ENCODE measurements at regions not wholly inside any gene's neighbourhood (a gene's known extent, or its start where the extent isn't known, plus 50 kb on each side); places are given as distances from the start of the nearest gene placed in this dataset.

DNA sequence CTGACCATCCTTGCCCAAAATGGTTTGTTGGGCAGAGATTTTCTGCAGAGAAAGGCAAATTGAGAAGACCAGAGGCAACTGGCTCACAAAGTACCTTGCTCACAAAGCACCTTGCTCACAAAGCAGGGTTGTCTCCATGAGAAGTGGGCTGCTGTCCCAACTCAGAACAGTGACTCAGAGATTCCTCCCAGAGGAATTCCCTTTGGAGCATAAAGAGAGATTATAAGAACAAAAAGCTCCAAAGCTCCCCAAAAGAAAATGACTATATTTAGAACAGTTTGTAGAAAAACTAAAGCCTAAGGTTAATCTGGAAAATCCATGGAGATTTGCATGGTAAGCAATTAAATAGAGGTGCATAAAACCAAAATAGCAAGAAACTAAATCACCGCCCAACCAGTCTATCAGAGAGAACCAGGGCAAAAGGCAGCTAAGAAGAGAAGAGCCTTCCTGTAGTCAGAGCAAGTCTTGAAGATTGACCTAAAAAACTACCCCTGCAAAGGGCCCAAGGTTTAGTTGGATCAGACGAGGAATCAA lies 731.4 kb downstream of the FAT4 start (continued):
- TF ChIP-seq, protein P1, sequence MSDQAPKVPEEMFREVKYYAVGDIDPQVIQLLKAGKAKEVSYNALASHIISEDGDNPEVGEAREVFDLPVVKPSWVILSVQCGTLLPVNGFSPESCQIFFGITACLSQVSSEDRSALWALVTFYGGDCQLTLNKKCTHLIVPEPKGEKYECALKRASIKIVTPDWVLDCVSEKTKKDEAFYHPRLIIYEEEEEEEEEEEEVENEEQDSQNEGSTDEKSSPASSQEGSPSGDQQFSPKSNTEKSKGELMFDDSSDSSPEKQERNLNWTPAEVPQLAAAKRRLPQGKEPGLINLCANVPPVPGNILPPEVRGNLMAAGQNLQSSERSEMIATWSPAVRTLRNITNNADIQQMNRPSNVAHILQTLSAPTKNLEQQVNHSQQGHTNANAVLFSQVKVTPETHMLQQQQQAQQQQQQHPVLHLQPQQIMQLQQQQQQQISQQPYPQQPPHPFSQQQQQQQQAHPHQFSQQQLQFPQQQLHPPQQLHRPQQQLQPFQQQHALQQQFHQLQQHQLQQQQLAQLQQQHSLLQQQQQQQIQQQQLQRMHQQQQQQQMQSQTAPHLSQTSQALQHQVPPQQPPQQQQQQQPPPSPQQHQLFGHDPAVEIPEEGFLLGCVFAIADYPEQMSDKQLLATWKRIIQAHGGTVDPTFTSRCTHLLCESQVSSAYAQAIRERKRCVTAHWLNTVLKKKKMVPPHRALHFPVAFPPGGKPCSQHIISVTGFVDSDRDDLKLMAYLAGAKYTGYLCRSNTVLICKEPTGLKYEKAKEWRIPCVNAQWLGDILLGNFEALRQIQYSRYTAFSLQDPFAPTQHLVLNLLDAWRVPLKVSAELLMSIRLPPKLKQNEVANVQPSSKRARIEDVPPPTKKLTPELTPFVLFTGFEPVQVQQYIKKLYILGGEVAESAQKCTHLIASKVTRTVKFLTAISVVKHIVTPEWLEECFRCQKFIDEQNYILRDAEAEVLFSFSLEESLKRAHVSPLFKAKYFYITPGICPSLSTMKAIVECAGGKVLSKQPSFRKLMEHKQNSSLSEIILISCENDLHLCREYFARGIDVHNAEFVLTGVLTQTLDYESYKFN (CRISPR knock-in tag; conservative IDR thresholded peaks at IDR 0.05) = no peak
- TF ChIP-seq MAFK (conservative IDR thresholded peaks at IDR 0.05 in 1 of 2, IDR thresholded peaks at IDR 0.05 in 1 of 2; ENCODE audit: low read length in 2 of 2) = peak in 1 of 2 experiments; percentile 71; a peak in 3 of 4 replicates
- no peak for TF ChIP-seq SIX1 (CRISPR knock-in tag; IDR thresholded peaks at IDR 0.05; ENCODE audit: borderline replicate concordance)
- TF ChIP-seq, protein P2, sequence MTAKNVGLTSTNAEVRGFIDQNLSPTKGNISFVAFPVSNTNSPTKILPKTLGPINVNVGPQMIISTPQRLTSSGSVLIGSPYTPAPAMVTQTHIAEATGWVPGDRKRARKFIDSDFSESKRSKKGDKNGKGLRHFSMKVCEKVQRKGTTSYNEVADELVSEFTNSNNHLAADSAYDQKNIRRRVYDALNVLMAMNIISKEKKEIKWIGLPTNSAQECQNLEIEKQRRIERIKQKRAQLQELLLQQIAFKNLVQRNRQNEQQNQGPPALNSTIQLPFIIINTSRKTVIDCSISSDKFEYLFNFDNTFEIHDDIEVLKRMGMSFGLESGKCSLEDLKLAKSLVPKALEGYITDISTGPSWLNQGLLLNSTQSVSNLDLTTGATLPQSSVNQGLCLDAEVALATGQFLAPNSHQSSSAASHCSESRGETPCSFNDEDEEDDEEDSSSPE (CRISPR knock-in tag; IDR thresholded peaks at IDR 0.05) = no peak
- TF ChIP-seq ZNF253 (CRISPR knock-in tag; IDR thresholded peaks at IDR 0.05; ENCODE audit: borderline replicate concordance) = no peak

DNA sequence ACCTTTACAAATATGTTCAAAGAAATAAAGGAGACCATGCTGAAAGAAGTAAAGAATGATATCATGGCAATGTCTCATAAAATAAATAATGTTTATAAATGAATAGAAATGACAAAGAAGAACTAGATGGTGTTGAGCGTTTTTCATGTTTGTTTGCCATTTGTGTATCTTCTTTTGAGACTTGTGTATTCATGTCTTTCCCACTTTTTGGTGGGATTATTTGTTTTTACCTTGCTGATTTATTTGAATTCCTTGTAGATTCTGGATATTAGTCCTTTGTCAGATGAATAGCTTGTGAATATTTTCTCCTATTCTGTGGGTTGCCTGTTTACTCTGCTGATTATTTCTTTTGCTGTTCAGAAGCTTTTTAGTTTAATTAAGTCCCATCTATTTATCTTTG lies 732.4 kb downstream of the FAT4 start:
- Histone ChIP-seq H3K36me3 (replicated peaks in 1 of 2; ENCODE audit: control insufficient read depth in 1 of 2, insufficient read depth in 2 of 2, low read length in 2 of 2) (no peaks in the 10 kb centered on the region), H3K4me2 (ENCODE audit: low read depth, low read length) (no peak overlapping the region), H3K4me3 (replicated peaks in 1 of 3; ENCODE audit: insufficient read depth in 1 of 3, low read depth in 2 of 3, low read length in 3 of 3) (no peak overlapping the region), H3K79me2 (ENCODE audit: insufficient read depth, low read length) (no peaks in the 10 kb centered on the region), H3K9ac (ENCODE audit: insufficient read depth, low read depth, low read length) (no peak overlapping the region), H4K20me1 (ENCODE audit: insufficient read depth, low read length) (no peaks in the 10 kb centered on the region), H3K9me3 (ENCODE audit: low read length) (no peaks in the 10 kb centered on the region), H2AFZ (ENCODE audit: low read length) (no peak overlapping the region), H3K4me1 (ENCODE audit: insufficient read depth, low read length) (no peaks in the 10 kb centered on the region), H3K27me3 (ENCODE audit: control insufficient read depth in 1 of 2, insufficient read depth in 2 of 2, low read length in 2 of 2) (no peaks in the 10 kb centered on the region), H3K27ac (ENCODE audit: extremely low read length, insufficient read depth, low read length) (no peak overlapping the region)
- ChIA-PET CTCF (ENCODE audit: low intra/inter-chr PET ratio, low total read pairs) (no interaction called here), POLR2A (no interaction called here)
- no peak for FAIRE-seq
- no peak for DNase-seq (ENCODE audit: low spot score)
- no peak for ATAC-seq
- intact Hi-C loops (cut with micrococcal nuclease; ENCODE audit: unreplicated experiment) = no loop called here
- WGBS (ENCODE audit: low lambda C conversion rate) = 0% methylated on average over 1 of the region's 1 CpG
- in situ Hi-C loops (cut with HindIII; ENCODE audit: extremely low pct_ligation_motif_present, low pct_unique_long_range_greater_than_20kb) = no loop called here
- no TSS peak for BruUV-seq (replicated peaks)
- TF ChIP-seq RFX1 (IDR thresholded peaks at IDR 0.05) = no peak
- TF ChIP-seq, protein P3, sequence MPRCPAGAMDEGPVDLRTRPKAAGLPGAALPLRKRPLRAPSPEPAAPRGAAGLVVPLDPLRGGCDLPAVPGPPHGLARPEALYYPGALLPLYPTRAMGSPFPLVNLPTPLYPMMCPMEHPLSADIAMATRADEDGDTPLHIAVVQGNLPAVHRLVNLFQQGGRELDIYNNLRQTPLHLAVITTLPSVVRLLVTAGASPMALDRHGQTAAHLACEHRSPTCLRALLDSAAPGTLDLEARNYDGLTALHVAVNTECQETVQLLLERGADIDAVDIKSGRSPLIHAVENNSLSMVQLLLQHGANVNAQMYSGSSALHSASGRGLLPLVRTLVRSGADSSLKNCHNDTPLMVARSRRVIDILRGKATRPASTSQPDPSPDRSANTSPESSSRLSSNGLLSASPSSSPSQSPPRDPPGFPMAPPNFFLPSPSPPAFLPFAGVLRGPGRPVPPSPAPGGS (CRISPR knock-in tag; IDR thresholded peaks at IDR 0.05) = no peak
- TF ChIP-seq, protein P4, sequence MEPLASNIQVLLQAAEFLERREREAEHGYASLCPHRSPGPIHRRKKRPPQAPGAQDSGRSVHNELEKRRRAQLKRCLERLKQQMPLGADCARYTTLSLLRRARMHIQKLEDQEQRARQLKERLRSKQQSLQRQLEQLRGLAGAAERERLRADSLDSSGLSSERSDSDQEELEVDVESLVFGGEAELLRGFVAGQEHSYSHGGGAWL (CRISPR knock-in tag; IDR thresholded peaks at IDR 0.05) = no peak
- TF ChIP-seq, protein P5, sequence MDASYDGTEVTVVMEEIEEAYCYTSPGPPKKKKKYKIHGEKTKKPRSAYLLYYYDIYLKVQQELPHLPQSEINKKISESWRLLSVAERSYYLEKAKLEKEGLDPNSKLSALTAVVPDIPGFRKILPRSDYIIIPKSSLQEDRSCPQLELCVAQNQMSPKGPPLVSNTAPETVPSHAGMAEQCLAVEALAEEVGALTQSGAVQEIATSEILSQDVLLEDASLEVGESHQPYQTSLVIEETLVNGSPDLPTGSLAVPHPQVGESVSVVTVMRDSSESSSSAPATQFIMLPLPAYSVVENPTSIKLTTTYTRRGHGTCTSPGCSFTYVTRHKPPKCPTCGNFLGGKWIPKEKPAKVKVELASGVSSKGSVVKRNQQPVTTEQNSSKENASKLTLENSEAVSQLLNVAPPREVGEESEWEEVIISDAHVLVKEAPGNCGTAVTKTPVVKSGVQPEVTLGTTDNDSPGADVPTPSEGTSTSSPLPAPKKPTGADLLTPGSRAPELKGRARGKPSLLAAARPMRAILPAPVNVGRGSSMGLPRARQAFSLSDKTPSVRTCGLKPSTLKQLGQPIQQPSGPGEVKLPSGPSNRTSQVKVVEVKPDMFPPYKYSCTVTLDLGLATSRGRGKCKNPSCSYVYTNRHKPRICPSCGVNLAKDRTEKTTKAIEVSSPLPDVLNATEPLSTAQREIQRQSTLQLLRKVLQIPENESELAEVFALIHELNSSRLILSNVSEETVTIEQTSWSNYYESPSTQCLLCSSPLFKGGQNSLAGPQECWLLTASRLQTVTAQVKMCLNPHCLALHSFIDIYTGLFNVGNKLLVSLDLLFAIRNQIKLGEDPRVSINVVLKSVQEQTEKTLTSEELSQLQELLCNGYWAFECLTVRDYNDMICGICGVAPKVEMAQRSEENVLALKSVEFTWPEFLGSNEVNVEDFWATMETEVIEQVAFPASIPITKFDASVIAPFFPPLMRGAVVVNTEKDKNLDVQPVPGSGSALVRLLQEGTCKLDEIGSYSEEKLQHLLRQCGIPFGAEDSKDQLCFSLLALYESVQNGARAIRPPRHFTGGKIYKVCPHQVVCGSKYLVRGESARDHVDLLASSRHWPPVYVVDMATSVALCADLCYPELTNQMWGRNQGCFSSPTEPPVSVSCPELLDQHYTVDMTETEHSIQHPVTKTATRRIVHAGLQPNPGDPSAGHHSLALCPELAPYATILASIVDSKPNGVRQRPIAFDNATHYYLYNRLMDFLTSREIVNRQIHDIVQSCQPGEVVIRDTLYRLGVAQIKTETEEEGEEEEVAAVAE (CRISPR knock-in tag; IDR thresholded peaks at IDR 0.05; ENCODE audit: borderline replicate concordance) = no peak
- TF ChIP-seq PCBP1 (IDR thresholded peaks at IDR 0.05; ENCODE audit: borderline replicate concordance, low read depth, low read length) = no peak
- TF ChIP-seq ZNF746 (CRISPR knock-in tag; IDR thresholded peaks at IDR 0.05) = no peak
- TF ChIP-seq SUZ12 (IDR thresholded peaks at IDR 0.05; ENCODE audit: low read depth, low read length) = no peak
